ENCODE measurements at regions not wholly inside any gene's neighbourhood (a gene's known extent, or its start where the extent isn't known, plus 50 kb on each side); places are given as distances from the start of the nearest gene placed in this dataset.

GRCh38 chr21:36532769-36533467 lies 53.0 kb upstream of the CLDN14 start:
- TF ChIP-seq POLR2A (IDR thresholded peaks at IDR 0.05) (no peak), CTCF (IDR thresholded peaks at IDR 0.05) (no peak)
